Astrocyte (in vitro differentiated cells and primary cell): ENCODE measurements at regions not wholly inside any gene's neighbourhood (a gene's known extent, or its start where the extent isn't known, plus 50 kb on each side); places are given as distances from the start of the nearest gene placed in this dataset.

Experiments used
- EZH2 ChIP-seq: IDR thresholded peaks from 2 replicates; pipeline ENCODE4 v1.6.1; 2012; ENCODE audit warnings: mild to moderate bottlenecking, low read length, inconsistent platforms; ENCODE audit not compliant: insufficient read depth
- TF ChIP-seq, protein P1 (sequence below): IDR thresholded peaks from 2 replicates; pipeline ENCODE4 v1.5.1; 2011; ENCODE audit warnings: low read depth, mild to moderate bottlenecking, inconsistent platforms, low read length, moderate library complexity; ENCODE audit not compliant: insufficient read depth

DNA sequence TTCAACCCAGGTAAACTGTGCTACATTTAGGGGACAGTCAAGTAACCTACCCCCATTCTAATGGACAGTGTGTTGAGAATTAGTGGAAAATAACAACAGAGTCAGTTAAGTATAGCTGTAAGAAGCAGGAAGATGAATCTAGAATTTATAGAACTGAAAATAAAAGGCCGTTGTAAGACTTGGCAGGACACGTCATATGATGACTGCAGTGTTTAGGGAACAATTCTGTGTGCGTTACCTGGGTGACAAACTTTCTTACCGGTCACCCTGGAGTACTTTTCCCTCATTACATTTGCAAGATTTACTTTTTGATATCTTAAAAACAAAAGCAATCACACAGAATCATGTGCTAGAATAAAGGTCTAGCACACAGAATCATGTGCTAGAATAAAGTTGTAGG is 536.3 kb upstream of the ZNF717 start:
- TF ChIP-seq, protein P1, sequence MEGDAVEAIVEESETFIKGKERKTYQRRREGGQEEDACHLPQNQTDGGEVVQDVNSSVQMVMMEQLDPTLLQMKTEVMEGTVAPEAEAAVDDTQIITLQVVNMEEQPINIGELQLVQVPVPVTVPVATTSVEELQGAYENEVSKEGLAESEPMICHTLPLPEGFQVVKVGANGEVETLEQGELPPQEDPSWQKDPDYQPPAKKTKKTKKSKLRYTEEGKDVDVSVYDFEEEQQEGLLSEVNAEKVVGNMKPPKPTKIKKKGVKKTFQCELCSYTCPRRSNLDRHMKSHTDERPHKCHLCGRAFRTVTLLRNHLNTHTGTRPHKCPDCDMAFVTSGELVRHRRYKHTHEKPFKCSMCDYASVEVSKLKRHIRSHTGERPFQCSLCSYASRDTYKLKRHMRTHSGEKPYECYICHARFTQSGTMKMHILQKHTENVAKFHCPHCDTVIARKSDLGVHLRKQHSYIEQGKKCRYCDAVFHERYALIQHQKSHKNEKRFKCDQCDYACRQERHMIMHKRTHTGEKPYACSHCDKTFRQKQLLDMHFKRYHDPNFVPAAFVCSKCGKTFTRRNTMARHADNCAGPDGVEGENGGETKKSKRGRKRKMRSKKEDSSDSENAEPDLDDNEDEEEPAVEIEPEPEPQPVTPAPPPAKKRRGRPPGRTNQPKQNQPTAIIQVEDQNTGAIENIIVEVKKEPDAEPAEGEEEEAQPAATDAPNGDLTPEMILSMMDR = no peak
- no peak for TF ChIP-seq EZH2
